NT2/D1 (cell line): ENCODE measurements at regions not wholly inside any gene's neighbourhood (a gene's known extent, or its start where the extent isn't known, plus 50 kb on each side); places are given as distances from the start of the nearest gene placed in this dataset.
"Not testable (repeated sequence)": the region's sequence is repeated elsewhere in the genome, so short reads cannot be mapped to it uniquely, and the experiment has no call there.

ENCODE experiments used
- YY1 ChIP-seq: IDR thresholded peaks from 2 replicates; pipeline ENCODE4 v1.6.1; 2011; ENCODE audit not compliant: insufficient read length, insufficient read depth
- ZNF274 ChIP-seq: IDR thresholded peaks from 2 replicates; pipeline ENCODE4 v1.6.1; 2011; ENCODE audit warnings: mild to moderate bottlenecking, low read depth, low read length

- not testable (repeated sequence) for TF ChIP-seq ZNF274, YY1
Observed at GRCh38 chr20:43327234-43327633, 130.5 kb upstream of the SRSF6 start.
